ENCODE measurements at regions not wholly inside any gene's neighbourhood (a gene's known extent, or its start where the extent isn't known, plus 50 kb on each side); places are given as distances from the start of the nearest gene placed in this dataset.

DNA sequence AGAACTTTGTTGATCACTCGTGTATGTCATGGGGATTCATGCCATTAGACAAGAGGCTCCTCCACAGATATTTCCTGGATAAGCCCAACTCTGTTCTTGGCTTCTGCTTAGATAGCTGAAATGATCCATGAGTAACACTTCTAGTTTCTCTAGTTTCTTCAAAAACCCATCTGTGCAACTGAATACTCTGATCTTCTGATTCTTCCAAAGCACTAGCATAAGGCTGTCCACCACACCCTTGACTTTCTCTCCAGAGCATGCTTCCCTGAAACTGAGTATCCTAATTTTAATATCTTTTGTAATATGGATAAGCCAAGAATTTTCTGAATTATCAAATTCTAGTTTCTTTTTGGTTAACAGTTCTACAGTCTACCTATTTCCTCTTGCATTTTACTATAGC is 118.6 kb upstream of the TAPT1 start:
- TF ChIP-seq, protein P1, sequence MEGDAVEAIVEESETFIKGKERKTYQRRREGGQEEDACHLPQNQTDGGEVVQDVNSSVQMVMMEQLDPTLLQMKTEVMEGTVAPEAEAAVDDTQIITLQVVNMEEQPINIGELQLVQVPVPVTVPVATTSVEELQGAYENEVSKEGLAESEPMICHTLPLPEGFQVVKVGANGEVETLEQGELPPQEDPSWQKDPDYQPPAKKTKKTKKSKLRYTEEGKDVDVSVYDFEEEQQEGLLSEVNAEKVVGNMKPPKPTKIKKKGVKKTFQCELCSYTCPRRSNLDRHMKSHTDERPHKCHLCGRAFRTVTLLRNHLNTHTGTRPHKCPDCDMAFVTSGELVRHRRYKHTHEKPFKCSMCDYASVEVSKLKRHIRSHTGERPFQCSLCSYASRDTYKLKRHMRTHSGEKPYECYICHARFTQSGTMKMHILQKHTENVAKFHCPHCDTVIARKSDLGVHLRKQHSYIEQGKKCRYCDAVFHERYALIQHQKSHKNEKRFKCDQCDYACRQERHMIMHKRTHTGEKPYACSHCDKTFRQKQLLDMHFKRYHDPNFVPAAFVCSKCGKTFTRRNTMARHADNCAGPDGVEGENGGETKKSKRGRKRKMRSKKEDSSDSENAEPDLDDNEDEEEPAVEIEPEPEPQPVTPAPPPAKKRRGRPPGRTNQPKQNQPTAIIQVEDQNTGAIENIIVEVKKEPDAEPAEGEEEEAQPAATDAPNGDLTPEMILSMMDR (conservative IDR thresholded peaks at IDR 0.05; ENCODE audit: control insufficient read depth, insufficient read depth, low read depth, low read length): no peak
- no peak overlapping the region for H3K4me3 ChIP-seq (ENCODE audit: control insufficient read depth, low read depth, low read length)
- no peak for DNase-seq (ENCODE audit: low read depth)

GRCh38 chr4:16337936-16338335 is 111.7 kb upstream of the TAPT1 start:
- DNase-seq (ENCODE audit: low read depth): peak; percentile 69

GRCh38 chr4:16334601-16335000 is 108.3 kb upstream of the TAPT1 start:
- no peak for DNase-seq (ENCODE audit: low read depth)
- TF ChIP-seq, protein P1 (conservative IDR thresholded peaks at IDR 0.05; ENCODE audit: control insufficient read depth, insufficient read depth, low read depth, low read length): no peak
- H3K4me3 ChIP-seq (ENCODE audit: control insufficient read depth, low read depth, low read length): no peak overlapping the region

More at GRCh38 chr4:16337936-16338335, 111.7 kb upstream of the TAPT1 start:
- no peak overlapping the region for H3K4me3 ChIP-seq (ENCODE audit: control insufficient read depth, low read depth, low read length)
- TF ChIP-seq, protein P1 (conservative IDR thresholded peaks at IDR 0.05; ENCODE audit: control insufficient read depth, insufficient read depth, low read depth, low read length): no peak

DNA sequence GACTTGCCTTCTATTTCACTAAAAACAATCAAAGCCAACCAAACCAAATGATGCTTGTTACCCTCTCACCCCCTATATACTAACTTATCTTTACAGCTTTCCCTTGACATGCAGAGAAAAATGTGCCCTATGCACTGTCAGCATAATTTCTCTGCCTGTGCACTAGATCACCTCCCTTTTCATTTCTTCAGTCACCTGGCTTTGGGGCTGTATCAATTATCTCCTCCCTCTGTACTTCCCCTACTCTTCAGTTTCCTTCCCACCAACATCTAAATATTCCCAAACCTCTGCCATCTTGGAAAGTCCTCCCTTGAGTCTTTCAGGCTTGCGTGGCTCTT is 103.5 kb upstream of the TAPT1 start:
- TF ChIP-seq, protein P1 (conservative IDR thresholded peaks at IDR 0.05; ENCODE audit: control insufficient read depth, insufficient read depth, low read depth, low read length): no peak
- no peak for DNase-seq (ENCODE audit: low read depth)

GRCh38 chr4:16329125-16329796 is 103.0 kb upstream of the TAPT1 start:
- TF ChIP-seq, protein P1 (conservative IDR thresholded peaks at IDR 0.05; ENCODE audit: control insufficient read depth, insufficient read depth, low read depth, low read length): no peak
- DNase-seq (ENCODE audit: low read depth): peak; percentile 3
- no peak overlapping the region for H3K4me3 ChIP-seq (ENCODE audit: control insufficient read depth, low read depth, low read length)

More for the DNA sequence above, 103.5 kb upstream of the TAPT1 start:
- no peak overlapping the region for H3K4me3 ChIP-seq (ENCODE audit: control insufficient read depth, low read depth, low read length)

DNA sequence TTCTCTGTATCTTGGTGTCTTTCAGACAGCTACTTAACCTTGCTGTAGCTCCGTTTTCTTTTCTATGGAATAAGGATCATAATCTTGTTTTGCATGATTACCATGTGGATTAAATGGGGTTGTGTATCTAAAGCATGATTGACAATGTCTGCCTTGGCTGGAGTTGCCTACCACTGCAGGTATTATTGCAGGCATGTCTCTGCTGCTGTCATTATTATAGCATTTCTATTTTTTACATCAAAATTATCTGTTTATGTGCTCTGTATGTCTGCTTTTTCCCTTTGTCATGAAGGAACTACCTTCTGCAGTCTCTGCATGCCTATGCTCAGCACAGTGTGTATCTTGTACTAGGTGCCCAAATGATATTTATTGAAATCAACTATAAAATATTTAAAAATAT is 95.9 kb upstream of the TAPT1 start:
- TF ChIP-seq, protein P1 (conservative IDR thresholded peaks at IDR 0.05; ENCODE audit: control insufficient read depth, insufficient read depth, low read depth, low read length): no peak
- no peak overlapping the region for H3K4me3 ChIP-seq (ENCODE audit: control insufficient read depth, low read depth, low read length)
- no peak for DNase-seq (ENCODE audit: low read depth)

DNA sequence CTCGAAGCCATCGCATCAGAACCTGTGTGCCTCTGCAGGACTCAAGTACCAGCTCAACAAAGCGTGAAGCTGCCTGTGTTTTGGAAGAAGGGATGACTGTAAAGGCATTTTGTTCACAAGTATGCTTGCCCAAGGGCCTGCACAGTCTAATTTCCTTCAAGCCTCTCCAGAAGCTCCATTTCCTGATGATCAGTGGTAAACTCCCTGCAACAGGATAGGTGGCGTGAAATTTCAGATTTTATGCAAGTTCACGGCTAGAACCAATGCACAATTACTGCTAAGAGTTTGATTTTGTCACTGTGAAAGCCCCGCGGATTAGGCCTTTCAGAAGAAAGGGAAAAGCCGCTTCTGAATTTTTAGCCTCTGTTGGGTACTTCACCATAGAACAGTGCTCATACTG is 89.2 kb upstream of the TAPT1 start:
- no peak for DNase-seq (ENCODE audit: low read depth)
- TF ChIP-seq, protein P1 (conservative IDR thresholded peaks at IDR 0.05; ENCODE audit: control insufficient read depth, insufficient read depth, low read depth, low read length): no peak
- no peak overlapping the region for H3K4me3 ChIP-seq (ENCODE audit: control insufficient read depth, low read depth, low read length)

Data from fibroblast of mammary gland (primary cell).